DMS53 (cell line): ENCODE measurements at regions not wholly inside any gene's neighbourhood (a gene's known extent, or its start where the extent isn't known, plus 50 kb on each side); places are given as distances from the start of the nearest gene placed in this dataset.

Experiments
- DNase-seq: peaks from one replicate; lab custom pipeline; 2025; lab: John Stamatoyannopoulos, UW

DNA sequence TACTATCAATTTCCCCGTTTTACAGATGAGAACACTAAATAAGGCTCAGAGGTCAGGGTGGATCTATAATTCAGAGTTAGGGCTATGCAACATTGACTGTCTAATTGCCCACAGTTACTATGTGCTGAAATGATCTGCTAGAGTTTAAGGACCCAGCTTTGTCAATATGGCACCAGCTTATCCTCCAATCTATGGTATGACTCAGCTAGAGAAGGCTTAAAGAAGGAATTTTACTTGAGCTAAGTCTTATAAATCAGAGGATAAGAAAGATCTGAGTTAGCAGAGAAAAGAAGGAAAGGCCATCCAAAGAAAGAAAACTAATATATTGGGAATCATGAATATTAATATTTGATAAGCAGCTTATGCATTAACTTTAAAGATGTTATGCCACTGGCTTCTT lies 78.1 kb downstream of the ASB9 start:
- DNase-seq = no peak

DNA sequence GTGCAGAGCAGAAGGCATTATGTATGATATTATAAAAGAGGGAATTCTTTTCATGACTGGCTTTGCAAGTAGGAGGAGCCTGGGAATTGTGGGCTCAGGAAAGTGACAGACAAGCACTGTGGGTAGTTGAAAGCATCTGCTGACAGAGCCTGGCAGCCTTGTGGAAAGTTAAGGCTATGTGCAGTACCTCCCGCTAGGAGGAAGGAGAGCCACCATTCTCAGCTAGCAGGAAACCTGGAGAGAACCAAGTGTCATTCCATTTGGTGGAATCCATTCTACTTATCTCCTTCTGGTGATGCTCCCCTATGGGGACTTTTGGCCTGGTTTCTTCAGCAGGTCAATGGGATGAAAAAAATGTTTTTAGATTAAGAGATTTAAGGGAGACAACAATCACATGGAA lies 81.8 kb downstream of the ASB9 start:
- DNase-seq = no peak

DNA sequence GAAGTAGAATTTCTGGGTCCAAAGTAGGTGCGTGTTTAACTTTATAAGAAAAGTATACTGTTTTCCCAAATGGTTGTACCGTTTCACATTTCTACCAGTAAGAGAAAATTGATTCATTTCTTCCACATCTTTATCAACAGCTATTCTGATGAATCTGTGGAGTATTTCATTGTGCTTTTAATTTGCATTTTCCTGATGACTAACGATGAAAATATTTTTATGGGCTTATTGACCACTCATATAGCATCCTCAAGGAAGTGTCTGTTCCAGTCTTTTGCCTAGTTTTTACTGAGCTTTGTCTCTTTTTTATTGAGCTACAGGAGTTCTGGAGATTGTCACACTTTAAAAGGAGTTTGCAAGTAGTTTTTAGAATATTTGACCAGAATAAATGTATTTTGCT lies 92.6 kb downstream of the ASB9 start:
- DNase-seq = no peak

DNA sequence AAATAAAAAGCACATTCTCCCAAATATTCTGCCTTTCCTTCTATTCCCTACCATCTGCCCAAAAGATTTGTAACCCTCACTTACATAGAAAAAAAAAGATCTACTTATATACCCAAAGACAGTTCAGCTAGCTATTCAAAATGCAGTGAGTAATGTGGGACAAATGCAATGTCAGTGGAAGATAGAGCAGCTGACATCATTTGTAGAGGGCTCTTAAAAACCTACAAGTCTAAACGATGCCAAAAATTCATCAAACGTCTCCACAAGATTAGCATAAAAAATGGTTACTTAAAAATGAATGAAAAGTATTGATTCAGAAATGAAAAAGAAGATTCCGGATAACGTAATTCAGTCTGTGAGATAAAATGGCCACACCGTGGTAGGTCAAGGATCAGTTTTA lies 96.5 kb downstream of the ASB9 start:
- DNase-seq = no peak

DNA sequence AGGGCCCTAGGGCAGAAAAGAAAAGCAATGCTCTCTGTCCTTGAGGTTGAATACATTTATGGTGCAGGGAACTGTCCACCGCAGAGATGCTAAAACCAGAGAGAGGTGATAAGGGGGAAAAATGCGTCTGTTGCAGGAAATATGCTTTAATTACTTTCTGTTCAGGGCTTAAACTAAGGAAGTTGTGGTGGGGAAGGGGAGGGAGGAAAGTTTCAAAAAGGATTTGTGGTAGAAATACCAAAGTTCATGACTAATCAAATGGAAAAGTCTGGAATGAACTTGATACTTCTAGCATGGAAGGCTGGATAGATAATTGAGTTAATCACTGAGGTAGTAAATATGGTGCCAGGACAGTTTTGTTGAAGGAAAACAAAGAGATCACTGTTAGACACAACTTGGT lies 99.0 kb downstream of the ASB9 start:
- DNase-seq = no peak

DNA sequence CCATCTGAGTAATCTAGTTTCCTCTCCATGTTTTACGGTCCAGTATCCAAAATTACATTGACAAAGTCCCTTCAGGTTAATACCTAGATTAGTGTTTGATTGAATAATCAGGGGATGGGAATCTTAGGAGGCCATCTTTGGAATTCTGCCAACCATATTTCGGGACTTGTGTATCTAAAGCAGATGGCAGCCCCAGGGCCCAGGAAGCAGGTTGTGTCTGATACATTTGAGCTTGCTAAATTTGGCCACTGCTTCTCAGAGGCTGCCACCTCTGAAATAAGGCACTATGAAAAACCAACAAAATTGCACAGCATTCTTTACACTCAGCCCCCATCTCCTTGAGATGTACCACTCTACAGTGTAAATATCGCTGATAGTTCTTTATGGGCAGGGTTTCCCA lies 102.1 kb downstream of the ASB9 start:
- no peak for DNase-seq

DNA sequence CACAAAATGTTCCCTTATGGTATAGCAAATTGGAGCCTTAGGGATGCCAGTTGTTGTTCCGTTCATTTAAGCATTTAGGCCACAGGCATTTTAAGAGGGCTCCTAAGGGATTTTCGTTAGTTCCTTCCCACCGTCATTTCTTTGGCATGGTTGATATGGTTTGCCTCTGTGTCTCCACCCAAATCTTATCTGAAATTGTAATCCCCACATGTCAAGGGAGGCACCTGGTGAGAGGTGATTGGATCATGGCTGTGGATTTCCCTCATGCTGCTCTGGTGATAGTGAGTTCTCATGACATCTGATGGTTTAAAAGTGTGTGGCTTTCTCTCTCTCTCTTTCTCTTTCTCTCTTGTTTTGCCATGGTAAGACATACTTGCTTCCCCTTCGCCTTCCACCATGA lies 104.1 kb downstream of the ASB9 start:
- no peak for DNase-seq

DNA sequence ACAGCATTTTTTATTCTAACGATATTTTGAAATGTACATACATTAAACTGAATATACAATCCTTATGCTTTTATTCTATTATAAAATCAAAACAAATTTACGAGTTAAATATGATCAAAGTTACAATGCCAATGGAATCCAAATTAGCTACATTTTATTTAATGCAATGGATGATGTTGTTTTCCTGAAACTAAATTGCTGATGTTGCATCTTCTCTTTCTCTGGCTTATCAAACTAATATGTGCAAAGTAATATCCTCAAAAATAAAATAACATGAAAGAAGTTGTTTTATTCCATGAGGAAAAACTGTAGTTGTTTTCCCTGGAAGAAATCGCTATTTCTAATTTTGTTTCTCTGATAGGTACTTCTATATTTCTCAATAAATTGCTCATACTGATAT lies 106.8 kb downstream of the ASB9 start:
- no peak for DNase-seq

DNA sequence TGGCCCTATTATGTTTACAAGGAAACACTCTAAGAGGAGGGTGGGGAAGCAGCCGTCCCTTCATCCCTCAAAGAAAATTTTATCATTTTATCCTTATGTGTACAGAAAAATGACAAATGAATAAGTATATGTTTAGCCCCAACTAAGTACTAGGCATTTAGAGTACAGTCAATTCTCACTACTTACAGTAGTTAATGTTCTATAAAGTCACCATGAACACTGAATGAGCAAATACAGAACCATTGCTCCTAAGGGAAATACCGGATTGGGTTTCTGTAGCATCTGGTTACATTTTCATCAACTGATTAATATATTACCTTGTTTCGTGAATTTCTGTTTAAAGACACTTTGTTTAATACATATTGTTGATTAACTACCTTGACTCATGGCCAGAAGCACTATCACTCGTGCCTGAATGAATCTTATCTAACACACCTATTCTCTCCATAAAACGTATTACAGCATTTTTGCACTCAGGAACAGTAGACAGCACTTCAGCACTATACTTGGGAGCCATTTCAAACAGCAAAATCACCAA lies 109.3 kb downstream of the ASB9 start:
- DNase-seq = no peak

DNA sequence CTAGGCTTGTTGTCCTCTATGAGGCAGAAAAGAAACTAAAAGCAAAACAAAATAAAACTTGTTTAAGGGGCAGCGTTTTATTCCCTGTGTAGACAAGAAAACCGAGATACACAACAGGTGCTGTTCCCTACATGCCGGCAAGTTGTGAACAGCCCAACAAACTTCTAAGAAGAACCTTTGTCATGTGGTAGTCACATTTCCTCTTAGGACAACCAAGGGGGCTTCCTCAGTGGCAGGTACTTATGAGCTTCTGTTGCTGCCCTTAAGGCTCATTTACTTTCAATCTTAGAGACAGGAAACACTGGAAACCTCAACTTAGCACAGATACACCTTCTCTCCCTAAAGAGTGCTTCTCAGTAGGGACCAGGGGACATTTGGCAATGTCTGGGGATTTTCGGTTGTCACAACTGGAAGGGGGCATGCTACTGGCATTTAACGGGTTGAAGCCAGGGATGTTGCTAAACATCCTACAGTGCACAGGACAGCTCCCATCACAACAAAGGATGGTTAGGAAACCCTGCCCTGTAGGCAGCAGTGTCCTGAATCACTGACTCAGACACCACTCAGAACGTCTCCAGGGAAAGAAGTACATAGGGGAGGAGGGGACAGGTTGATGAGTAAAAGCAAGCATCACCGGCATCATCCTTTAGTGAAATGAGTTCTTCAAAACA lies 111.0 kb downstream of the ASB9 start:
- DNase-seq = no peak

DNA sequence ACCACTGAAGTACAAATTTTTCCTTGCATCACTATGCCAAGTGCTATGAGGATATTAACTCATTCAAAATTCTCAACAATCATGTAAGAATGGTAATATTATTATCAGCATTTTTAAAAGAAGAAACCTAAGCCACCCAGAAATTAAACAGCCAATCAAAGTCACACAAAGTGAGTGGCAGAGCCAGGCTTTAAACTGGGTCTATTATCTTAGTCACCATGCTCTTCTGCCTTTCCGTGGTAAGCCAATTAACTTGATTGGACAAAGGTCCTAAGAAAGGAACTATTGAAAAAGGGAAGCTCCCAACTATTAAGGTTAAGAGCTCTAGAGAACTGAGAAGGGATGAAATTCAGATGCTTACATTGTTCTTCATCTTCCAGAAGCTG lies 111.5 kb downstream of the ASB9 start:
- no peak for DNase-seq

DNA sequence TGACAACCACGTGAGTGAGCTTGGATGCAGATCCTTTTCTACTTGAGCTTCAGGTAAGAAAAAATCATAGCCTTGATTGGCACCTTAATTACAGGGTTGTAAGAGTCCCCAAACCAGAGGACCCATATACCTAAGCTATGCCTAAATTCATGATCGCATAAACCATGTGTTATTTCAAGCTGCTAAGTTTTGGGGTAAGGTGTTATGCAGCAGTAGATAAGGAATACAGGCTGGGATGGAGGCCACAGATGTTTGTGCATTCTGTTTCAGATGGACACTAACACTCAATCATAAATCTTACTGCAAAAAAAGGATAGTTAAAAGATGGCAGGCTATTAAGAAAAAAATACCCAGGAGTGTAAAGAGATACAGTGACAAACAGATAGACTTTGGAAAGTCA lies 112.3 kb downstream of the ASB9 start:
- no peak for DNase-seq

DNA sequence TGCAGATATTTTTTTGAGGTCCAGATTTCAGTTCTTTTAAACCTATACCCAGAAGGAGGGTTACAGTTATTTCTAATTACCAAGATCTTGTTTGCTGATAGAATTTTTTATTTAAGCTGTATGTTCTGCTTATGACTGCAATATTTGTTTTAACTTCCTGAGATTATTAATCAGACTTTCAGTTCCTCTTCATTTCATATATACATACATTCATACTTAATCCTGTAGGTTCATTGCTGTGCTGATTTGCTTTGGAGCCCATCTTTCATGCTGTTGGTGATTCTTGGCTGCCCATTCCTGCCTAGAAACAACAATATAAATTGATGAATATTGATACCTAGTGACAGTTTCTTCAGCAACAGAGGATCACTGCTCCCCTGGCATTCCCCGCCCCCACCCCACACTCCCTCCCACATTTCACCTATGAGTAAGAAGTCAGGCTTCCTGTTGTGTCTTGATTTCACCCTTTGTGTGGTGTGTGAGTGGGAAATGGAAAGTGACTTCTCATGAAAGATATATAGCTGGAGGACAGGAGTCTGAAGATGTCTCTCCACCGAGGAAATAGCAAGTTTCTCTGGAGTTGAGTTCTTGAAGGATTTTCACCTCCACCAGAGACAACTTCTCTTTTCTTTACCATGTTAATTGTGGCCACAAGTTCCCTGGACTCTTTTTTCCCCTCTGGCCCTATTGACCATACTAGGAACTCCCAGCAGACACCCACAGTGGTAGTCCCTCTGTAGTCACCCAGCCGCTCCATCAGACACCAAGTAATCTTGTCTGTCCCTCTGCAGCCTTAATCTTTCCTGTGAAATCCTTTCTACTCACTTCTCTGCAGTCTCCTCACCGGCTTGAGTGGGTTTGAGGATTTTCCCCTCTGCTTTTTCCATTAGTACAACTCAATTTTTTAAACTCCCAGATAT lies 118.4 kb downstream of the ASB9 start:
- DNase-seq = no peak

DNA sequence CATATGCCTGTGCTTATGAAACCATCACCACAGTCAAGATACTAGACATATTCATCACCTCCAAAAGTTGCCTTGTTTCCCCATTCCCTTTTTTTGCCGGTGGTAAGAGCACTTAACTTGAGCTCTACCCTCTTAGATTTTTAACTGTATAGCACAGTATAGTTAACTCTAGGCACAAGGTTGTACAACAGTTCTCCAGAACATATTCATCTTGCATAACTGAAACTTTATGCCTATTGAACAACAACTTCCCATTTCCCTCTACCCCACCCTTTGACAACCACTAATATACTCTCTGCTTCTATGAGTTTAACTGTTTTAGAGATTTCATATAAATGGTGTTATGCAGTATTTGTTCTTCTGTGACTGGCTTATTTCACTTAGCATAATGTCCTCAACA lies 119.3 kb downstream of the ASB9 start:
- DNase-seq = no peak

DNA sequence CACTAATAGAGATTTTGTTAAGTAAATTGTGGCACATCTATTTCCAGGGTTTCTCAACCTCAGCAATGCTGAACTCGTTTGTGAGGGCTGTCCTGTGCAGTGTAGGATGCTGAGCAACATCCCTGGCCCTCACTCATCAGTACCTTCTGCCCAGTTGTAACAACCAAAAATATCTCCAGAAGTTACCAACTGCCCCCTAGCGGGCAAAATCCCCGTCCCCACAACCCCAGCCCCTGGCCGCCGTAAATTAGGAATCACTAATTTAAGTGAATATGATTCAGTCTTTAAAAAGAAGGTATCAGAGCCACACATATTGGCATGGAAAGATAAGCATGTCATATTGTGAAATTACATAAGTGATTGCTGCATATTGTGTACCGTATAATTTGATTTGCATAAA lies 123.4 kb downstream of the ASB9 start:
- DNase-seq = peak; percentile 24

DNA sequence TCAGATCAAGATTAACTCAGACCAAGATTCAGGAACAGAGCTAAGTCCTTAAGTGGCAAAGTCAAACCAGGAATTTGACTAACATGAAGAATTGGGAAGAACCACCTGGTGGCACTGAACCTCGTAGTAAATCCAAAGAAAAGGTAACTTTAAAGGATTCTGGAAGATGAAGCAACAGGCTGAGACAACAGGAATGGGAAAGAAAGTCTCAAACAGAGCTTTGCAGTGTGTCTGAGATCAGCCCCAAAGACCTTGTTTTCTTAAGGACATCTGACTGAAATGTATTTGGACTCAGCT lies 126.1 kb downstream of the ASB9 start:
- no peak for DNase-seq

DNA sequence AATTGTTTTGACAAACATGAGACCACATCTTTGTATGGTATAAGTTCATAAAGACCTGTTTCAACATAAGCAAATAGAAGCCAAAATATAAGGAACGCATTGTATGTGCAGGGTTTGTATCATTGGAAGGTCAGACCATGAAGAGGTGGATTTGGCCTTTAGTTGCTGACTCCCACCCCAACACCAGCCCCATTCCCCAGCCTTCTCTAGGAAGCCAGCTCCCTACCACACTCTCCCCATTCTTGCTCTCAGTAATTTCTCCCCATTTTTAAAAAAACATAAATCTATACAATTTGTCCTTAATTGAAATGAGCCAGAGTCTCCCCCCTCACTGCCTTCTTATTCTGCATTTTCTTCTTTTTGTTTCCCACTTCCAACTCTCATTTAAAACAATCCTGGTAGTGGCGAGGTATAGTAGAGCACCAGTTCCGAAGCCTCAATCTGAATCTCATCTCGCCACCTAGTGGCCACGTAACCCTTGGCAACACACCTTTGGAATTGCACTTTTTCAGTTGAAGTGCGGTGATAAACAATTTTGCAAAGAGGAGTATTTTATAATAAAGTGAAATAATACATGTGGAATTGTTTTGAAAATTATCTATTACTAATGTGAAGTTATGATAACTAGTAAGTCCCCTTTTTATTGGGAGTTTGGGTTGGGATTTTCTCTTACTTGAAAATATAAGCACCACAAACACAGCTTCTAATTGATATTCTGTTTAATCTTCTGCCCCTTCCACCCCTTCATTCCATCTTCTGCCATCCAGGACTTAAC lies 126.6 kb downstream of the ASB9 start:
- peak; percentile 54 for DNase-seq

DNA sequence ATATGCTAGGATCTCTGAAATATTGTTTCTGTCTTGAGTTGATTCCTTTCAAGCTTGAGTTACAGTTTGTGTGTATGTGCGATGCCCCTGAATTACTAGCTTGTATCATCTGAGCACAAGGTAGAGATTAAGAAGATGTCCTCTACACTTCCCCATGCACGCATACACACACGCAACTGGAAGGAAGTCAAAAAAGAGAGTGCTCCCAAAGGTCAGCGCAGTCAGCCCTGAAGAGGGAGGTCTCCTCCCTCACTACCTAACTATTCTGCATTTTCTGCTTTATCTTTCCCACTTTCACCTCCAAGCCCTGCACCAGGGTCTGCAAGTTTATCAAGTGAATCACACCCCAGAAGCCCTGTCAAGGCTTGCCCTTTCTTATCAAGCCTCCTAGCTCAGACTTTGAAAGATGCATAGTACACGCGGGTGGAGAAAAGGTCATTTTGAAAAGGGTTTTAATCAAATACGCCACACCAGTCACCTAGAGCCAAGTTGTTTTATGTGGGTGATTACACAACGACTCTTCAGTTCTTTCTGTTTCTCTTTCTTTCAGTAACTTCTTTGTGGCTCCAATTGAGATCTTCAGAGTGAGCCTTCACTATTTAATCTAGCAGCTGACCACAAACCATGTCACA lies 127.7 kb downstream of the ASB9 start:
- DNase-seq = no peak

DNA sequence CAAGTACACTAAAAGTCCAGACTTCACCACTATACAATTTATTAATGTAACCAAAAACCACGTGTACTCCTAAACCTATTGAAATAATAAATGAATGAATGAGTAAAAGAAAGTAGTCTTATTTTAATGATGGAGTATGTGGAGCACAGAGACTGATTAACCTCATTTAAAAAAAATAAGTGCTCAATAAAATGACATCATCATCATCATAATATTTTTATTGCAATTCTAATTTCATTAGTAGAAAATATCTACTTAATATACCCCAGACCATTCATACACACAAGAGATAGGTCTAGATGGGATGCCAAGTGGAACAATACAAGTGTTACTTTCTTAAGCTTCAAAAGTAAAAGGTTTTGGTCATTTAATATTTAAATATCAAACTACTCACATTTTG lies 133.1 kb downstream of the ASB9 start:
- DNase-seq = no peak

DNA sequence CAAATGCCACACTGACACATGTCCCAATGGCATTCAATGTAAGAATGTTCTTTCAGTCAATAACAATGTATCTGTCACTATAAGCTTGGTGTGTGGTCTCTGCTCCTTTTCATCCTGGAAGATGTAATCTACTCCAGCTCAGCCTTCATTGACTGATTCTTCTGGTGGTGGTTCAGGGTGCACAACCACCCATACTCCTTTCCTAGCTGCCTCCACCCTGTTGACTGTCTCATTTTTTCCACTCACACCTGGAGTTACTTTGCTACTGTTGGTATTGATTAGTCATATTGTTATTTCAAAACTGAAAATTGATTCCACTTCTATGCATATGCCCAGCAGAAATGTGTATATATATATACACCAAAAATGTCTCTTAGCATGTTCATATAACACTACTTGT lies 140.5 kb downstream of the ASB9 start:
- DNase-seq = no peak

DNA sequence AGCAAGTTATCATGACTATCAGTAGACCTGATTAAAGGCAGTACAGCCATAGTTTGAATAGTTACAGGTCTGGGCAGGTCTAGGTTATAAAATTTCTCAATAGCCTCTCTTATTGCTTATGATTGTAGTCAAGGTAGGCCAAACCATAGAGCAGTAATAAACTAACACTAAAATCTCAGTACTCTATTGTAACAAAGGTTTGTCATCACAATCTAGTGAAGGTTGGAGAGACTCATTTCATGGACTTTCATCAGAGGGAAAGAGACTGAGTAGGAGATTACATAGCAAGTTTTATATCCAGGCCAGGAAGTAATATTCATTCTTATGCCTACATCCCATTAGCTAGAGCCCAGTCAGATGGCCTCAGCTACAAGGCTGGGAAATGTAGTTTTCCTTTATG lies 141.0 kb downstream of the ASB9 start:
- no peak for DNase-seq

DNA sequence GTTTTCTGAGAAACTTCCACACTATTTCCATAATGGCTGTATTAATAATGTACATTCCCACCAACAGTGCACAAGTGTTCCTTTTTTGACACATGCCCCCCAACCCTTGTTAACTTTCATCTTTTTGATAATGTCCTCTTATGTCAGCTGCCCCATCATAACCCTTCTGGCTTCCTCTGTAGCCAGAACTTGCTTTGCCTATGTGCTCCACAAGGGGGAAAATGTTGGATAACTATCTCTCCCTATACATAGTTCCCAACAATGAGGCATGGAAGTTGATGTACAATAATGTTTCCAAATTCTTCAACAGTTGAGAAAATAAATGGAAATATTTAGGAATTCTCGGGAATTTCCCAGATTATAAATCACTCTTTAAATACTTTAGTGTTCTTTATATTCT lies 142.9 kb downstream of the ASB9 start:
- DNase-seq = peak; percentile 1
